ENCODE measurements at regions not wholly inside any gene's neighbourhood (a gene's known extent, or its start where the extent isn't known, plus 50 kb on each side); places are given as distances from the start of the nearest gene placed in this dataset.

- DNase-seq (ENCODE audit: low spot score) = no peak
Observed at GRCh38 chr12:131604859-131605258, 106.0 kb upstream of the SFSWAP start.

- no peak for DNase-seq (ENCODE audit: low spot score)
Observed at GRCh38 chr12:131605304-131605829, 105.5 kb upstream of the SFSWAP start.

DNA sequence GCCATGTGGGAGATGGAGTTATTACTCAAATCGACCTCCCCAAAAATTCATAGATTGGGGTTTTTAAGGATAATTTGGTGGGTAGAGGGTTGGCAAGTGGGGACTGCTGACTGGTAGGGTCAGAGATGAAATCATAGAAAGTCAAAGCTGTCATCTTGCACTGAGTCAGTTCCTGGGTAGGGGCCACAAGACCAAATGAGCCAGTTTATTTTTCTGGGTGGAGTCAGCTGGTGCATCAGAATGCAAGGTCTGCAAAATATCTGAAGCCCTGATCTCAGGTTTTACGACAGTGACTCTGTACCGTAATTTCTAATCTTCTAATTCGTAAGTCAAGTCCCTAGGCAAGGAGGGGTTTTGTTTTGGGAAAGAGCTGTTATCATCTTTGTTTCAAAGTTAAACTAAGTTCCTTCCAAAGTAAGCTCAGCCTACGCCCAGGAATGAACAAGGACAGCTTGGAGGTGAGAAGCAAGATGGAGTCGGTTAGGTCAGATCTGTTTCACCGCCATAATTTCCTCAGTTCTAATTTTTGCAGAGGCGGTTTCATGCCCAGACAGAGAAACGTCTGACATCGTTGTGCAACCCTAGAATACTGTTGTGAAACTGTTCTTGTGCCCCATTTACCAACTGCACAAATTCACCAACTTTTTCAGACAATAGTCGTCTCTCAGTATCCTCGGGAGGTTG, 104.5 kb upstream of the SFSWAP start:
- no peak for DNase-seq (ENCODE audit: low spot score)

- no peak for DNase-seq (ENCODE audit: low spot score)
Observed at GRCh38 chr12:131607658-131608447, 103.0 kb upstream of the SFSWAP start.

- peak; percentile 55 for DNase-seq (ENCODE audit: low spot score)
Observed at GRCh38 chr12:131608740-131609690, 101.9 kb upstream of the SFSWAP start.

DNA sequence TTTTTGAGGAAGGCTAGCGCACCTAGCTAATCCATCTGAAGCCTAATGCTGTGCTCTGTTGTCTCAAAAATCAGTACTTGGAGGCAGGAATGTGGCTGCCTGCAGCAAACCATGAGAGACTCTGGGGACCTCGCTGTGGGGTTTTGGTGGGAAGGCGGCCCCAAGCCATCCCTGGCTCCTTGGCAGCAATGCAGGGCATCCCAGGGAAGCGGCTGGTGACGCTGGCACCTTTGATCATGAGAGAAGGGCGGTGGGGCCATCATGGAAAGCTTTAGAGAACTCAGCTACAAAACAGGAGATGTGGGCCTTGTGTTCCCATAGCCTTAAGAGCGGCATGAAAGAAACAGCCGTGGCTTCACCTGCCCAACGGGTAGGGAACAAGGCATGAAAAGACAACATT, 101.1 kb upstream of the SFSWAP start:
- DNase-seq (ENCODE audit: low spot score) = no peak

DNA sequence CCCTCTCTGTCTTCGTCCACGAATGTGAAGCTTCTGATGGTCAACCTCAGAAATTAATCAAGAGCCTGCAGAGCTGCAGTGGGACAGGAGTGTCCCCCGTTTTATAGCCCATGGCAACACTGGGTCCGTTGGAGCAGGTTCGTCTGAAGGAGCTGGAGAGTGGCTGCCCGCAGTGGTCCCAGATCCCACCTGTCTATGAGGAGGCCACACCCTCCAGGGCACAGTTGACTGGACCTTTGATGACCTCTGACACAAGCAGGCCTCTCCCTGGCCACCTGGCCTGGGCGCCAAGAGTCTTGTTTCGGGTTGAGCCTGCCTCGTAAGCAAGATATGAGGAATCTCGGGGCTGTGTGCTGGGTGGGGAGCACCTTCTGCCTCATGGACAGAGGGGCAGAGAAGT, 100.7 kb upstream of the SFSWAP start:
- DNase-seq (ENCODE audit: low spot score) = no peak

DNA sequence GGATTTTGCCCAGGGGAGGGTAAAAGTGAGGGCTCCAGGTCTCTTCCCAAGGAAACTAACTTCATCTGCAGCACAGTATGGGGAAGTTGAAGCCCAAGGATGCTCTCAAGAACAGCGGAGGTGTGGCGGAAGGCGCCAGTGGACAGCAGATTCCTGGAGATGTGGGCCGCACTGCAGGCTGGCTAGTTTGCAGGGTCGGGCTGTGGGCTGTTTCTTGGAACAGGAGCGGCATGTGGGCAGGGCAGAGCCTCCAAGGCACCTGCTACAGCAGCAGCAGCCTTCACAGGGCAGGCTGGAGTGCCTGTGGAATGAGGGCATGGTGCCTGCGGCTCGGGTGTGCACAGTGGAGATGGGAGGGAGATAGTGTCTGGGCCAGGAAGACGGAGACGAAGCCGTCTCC, 100.0 kb upstream of the SFSWAP start:
- DNase-seq (ENCODE audit: low spot score) = no peak

DNA sequence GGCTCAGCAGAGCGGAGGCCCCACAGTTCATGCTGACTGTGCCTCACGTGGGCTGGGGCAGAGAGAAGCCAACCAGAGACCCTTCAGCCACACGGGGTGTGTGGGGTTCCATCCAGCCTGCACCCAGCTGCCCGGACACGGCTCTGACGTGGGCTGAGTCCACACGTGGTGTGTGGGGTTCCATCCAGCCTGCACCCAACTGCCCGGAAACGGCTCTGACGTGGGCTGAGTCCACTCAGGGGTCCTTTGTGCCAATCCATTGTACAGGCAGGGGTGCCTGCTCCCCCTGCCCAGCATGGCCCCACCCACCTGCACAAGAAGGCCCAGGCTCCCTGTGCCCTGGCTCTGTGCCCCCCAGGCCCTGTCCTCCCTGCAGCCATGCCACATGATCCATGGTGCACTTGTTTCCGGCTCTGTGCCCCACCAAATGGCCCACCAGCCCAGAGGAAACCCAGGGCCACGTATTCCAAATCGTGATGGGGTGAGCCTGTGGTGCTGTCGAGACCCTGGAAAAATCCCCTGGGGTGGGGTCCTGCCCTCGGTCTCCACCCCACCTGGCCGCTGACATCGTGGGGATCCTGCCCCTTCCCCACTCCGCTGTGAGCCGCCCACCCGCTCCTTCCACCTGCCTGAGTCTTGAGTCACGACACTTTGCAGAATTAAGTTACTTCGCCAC, 99.3 kb upstream of the SFSWAP start:
- DNase-seq (ENCODE audit: low spot score) = no peak

GRCh38 chr12:131612092-131612755, 98.7 kb upstream of the SFSWAP start:
- no peak for DNase-seq (ENCODE audit: low spot score)

GRCh38 chr12:131613186-131613585, 97.7 kb upstream of the SFSWAP start:
- DNase-seq (ENCODE audit: low spot score) = no peak

DNA sequence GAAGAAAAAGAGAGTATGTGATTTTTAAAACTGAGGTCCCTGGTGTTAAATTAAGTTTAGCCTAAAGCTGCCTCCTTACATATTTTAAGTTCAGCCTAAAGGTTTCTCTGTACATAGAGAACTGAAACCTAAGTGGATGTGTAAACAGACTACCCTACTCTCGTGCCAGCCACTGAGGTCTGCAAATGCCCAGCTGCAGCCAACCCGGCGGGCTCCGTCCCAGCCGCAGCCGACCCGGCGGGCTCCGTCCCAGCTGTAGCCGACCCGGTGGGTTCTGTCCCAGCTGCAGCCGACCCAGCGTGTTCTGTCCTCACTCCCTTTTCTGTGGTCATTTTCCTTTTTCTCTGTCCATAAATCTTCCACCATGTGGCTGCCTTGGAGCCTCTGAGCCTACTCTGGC, 97.2 kb upstream of the SFSWAP start:
- no peak for DNase-seq (ENCODE audit: low spot score)

GRCh38 chr12:131615326-131616042, 95.4 kb upstream of the SFSWAP start:
- DNase-seq (ENCODE audit: low spot score) = no peak

DNA sequence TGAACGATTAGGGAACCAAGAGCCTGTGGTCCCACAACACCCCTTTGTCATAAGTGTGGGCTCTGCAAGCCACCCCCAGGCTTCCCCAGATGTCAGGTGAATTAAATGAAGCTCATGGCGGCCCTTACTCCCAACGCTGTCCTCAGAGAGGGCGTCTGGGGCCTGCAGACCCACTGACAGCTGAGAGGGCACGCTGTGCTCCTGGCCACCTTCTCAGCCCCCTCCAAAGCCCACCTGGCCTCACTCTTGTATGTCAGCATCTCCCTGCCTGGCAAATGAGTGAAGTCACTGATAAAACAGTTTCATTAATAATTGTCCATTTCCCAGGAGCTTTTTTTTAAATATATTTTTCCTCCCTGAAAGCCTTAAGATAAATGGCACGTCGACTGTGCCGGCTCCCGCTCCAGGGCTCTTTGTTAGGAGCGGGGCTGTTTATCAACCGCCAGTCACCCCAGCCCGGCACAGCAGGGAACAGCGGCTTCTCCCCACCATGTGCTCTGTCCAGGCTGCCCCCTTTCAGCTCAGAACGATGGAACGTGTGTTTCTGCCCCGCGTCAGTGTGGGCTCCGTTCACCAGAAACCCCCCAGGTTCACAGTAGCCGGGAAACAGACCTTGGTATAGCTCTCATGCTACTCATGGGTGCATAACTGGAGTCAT, 94.7 kb upstream of the SFSWAP start:
- no peak for DNase-seq (ENCODE audit: low spot score)

DNA sequence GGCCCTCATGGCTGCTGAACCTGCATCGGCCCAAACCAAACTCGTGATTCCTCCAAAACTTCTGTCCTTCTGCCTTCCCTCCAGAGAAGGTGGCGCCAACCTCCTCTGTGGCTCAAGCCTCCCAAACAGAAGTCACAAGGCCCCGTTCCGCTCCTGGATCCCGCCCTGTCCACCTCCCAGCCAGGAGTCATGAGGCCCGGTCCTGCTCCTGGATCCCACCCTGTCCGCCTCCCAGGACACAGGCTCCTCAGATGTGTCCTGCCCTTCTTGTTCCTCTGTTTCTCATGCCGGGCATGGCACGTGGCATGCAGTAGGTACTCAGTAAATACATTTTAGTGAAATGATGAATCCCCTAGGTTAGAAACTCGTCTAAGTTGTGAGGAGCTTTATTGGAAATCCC, 94.2 kb upstream of the SFSWAP start:
- DNase-seq (ENCODE audit: low spot score) = no peak

DNA sequence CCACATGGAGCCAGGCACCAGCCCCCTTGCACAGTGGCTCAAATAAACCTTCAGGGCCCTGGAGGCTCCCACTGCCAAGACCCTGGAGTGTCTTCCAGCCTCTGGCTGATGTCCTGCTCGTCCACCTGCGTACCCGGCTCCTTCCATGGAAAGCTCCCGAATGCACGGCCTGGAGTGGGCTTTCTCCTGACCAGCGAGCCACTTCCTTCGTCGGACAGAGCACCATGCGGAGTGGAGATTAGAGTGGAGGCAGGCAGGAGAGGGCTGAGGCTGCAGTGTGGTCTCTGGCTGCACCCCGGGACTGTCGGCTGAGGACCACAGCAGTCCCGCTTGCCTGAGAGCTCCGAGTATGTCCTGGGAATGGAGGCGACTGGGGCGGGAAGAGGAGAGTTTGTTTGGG, 93.7 kb upstream of the SFSWAP start:
- no peak for DNase-seq (ENCODE audit: low spot score)

DNA sequence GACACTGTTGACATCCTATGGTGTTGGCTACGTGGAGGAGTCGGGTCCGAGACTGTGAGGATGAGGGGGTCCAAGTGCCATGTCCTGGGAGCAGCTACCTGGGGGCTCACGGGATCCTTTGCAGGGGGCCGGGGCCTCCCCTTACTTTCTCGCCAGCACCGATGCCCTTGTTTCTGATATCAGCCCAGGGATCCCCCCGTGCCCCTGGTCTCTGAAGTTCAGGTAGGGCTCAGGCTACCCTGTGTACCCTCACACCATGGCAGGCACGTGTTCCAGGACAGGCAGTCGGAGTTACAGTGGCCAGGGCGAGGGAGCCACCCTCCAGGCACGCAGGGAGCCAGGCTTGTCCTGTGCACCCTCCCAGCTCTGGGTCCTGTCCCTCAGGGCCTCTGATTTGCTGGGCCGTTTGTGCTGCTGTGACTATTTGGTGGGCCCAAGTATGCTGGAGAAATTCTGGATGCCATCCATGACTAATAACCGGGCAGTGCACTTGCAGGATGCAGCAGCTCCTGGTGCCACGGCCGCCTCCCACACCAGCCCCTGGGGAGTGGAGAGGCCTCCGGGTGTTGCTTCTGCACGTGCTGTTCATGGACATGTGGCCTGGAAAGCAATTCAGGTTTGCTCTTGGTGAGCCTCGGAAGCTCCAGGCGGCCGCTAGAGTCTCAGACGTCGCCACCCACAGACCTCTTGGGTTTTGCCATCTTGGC, 93.1 kb upstream of the SFSWAP start:
- no peak for DNase-seq (ENCODE audit: low spot score)

DNA sequence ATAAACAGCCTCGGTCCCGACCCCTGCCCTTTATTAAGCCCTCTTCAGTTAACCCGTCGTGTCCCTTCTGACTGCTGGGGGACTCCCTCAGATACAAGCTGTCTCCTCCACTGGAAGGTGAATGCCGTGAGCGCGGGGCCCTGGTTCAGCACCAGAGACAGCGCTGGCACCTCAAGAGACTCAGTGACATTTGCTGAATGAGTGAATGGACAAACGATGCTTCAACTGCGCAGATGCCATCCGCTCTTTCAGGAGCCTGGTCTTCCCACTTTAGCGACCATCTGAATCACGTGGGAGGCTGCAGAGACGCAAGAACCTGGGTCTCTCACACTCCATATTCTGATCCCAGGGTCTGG, 92.6 kb upstream of the SFSWAP start:
- no peak for DNase-seq (ENCODE audit: low spot score)

GRCh38 chr12:131618701-131619100, 92.2 kb upstream of the SFSWAP start:
- no peak for DNase-seq (ENCODE audit: low spot score)

Measured in COLO829 (cell line).